Natural killer cell (primary cell): ENCODE measurements at regions not wholly inside any gene's neighbourhood (a gene's known extent, or its start where the extent isn't known, plus 50 kb on each side); places are given as distances from the start of the nearest gene placed in this dataset.

Source experiments
- ATAC-seq, 3 donors: fragments of 150-1000 bp in 2 of 3; fragments of 200-7000 bp in 1 of 3; cut with Tn5 transposase; 1 replicate in 1 of 3; 2 replicates in 2 of 3; pipeline ENCODE4 v1.10.0; 2021; ENCODE audit warnings: mild to moderate bottlenecking in 2 of 3, moderate library complexity in 2 of 3
- DNase-seq, 2 donors: peaks; one replicate each; pipeline versions ENCODE4 v3.0.0 to v3.0.0-alpha.2; 2013 to 2021; ENCODE audit warnings: mixed read lengths in 1 of 2
- H3K27ac ChIP-seq: one replicate; pipeline ENCODE4 v1.5.1; 2013; ENCODE audit warnings: mild to moderate bottlenecking, low read length
- H3K27me3 ChIP-seq: one replicate; pipeline ENCODE4 v1.6.1; 2013; ENCODE audit warnings: low read length; ENCODE audit not compliant: control insufficient read depth, insufficient read depth
- H3K36me3 ChIP-seq: one replicate; pipeline ENCODE4 v1.6.1; 2013; ENCODE audit warnings: low read length; ENCODE audit not compliant: control insufficient read depth, insufficient read depth
- H3K4me1 ChIP-seq: one replicate; pipeline ENCODE4 v1.6.1; 2013; ENCODE audit warnings: low read length; ENCODE audit not compliant: control insufficient read depth, insufficient read depth
- H3K4me3 ChIP-seq: one replicate; pipeline ENCODE4 v1.5.1; 2013; ENCODE audit warnings: low read length
- H3K9me3 ChIP-seq: one replicate; pipeline ENCODE4 v1.6.1; 2013; ENCODE audit warnings: low read length; ENCODE audit not compliant: control insufficient read depth, insufficient read depth
- H3K27ac Mint-ChIP-seq, 2 donors: one replicate each; pipeline ENCODE4 v1.8.0; 2022; ENCODE audit warnings: mild to moderate bottlenecking in 2 of 2, mixed read lengths in 2 of 2, moderate library complexity in 1 of 2
- H3K27me3 Mint-ChIP-seq, 2 donors: one replicate each; pipeline ENCODE4 v1.8.0; 2022; ENCODE audit warnings: low read depth in 2 of 2, mixed read lengths in 2 of 2
- H3K36me3 Mint-ChIP-seq: one replicate; pipeline ENCODE4 v1.8.0; 2022; ENCODE audit warnings: mixed read lengths
- H3K4me1 Mint-ChIP-seq, 2 donors: one replicate each; pipeline ENCODE4 v1.8.0; 2022; ENCODE audit warnings: mixed read lengths in 2 of 2
- H3K4me3 Mint-ChIP-seq: one replicate; pipeline ENCODE4 v1.8.0; 2022; ENCODE audit warnings: mild to moderate bottlenecking, moderate library complexity, mixed read lengths
- H3K9me3 Mint-ChIP-seq, 2 donors: one replicate each; pipeline ENCODE4 v1.8.0; 2022; ENCODE audit warnings: mixed read lengths in 2 of 2
- WGBS: methylation state at CpG from one replicate; pipeline ENCODE4 v1.1.7; 2013; ENCODE audit warnings: missing lambda C conversion rate; ENCODE audit not compliant: insufficient coverage; 5-methylcytosine and 5-hydroxymethylcytosine counted together
- intact Hi-C: fragments of 100-400 bp; cut with micrococcal nuclease; formaldehyde crosslinking; loops from one replicate; pipeline ENCODE4 v1.14.2; 2022
- TF ChIP-seq, protein P1 (sequence below): fragments of 200-600 bp; IDR thresholded peaks from one replicate; pipeline ENCODE4 v1.8.0; 2022; ENCODE audit warnings: antibody characterized with exemption

DNA sequence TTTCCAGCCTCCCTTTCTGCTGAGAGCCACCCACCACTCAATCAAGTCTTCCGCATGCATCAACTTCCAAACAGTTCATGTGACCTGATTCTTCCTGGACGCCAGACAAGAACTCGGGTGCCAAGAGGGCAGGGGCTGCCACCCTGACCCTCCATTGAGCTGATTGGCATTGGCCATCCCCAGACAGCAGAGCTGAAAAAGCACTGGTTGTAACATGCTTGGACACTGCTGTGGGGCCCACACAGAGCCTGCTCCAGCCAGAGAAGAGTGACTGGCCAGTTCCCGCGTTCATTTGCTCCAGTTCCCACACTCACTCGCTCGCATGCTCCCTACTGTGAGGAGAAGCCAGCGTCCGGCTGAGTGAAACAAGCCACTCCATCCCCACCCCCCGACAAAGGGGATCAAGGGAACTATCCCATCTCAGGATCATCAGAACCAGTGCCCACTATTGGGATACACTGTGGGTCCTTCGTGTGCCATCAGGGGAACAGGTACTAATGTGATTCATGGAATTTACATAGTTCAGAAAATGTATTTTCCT is 420.3 kb downstream of the NPHP4 start:
- H3K27ac ChIP-seq = no peak overlapping the region
- TF ChIP-seq, protein P1, sequence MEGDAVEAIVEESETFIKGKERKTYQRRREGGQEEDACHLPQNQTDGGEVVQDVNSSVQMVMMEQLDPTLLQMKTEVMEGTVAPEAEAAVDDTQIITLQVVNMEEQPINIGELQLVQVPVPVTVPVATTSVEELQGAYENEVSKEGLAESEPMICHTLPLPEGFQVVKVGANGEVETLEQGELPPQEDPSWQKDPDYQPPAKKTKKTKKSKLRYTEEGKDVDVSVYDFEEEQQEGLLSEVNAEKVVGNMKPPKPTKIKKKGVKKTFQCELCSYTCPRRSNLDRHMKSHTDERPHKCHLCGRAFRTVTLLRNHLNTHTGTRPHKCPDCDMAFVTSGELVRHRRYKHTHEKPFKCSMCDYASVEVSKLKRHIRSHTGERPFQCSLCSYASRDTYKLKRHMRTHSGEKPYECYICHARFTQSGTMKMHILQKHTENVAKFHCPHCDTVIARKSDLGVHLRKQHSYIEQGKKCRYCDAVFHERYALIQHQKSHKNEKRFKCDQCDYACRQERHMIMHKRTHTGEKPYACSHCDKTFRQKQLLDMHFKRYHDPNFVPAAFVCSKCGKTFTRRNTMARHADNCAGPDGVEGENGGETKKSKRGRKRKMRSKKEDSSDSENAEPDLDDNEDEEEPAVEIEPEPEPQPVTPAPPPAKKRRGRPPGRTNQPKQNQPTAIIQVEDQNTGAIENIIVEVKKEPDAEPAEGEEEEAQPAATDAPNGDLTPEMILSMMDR = no peak
- intact Hi-C loops = no loop called here
- WGBS = 92% methylated on average over 11 of the region's 11 CpGs
- H3K4me1 Mint-ChIP-seq = no peaks in the 10 kb centered on the region
- peaks cover 0 to 2% of the 10 kb centered on the region in 2 donors for H3K9me3 Mint-ChIP-seq
- peaks cover 0 to 6% of the 10 kb centered on the region in 2 donors for H3K27me3 Mint-ChIP-seq
- DNase-seq (no peak), ATAC-seq (no peak)
- no peaks in the 10 kb centered on the region for H3K36me3 ChIP-seq
- no peak overlapping the region for H3K27ac Mint-ChIP-seq
- H3K4me3 ChIP-seq = no peak overlapping the region
- no peaks in the 10 kb centered on the region for H3K36me3 Mint-ChIP-seq
- H3K9me3 ChIP-seq = no peaks in the 10 kb centered on the region
- no peak overlapping the region for H3K4me3 Mint-ChIP-seq
- no peaks in the 10 kb centered on the region for H3K27me3 ChIP-seq
- no peaks in the 10 kb centered on the region for H3K4me1 ChIP-seq

DNA sequence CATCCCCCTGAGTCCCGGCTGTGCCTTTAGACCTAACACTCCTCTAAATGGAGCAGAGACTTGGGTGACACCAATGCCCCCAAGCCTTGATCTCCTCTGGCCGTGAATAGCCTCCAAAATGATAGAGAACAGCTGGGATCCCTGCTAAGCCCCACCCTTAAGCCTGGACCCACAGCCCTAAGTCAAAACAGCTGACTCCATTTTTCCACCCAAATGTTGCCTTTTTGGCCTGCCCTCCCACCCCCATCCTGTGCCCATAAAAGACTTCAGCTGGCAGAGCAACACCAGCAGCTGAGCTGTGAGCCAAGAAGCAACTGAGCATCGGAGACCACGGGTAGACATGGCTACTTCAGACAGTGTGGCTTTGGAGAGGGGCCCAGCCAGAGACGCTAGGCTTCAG is 420.8 kb downstream of the NPHP4 start:
- Mint-ChIP-seq H3K4me3 (no peak overlapping the region), H3K27me3 (peaks cover 0 to 6% of the 10 kb centered on the region in 2 donors), H3K4me1 (no peaks in the 10 kb centered on the region), H3K27ac (no peak overlapping the region), H3K36me3 (no peaks in the 10 kb centered on the region), H3K9me3 (peaks cover 0 to 2% of the 10 kb centered on the region in 2 donors)
- DNase-seq (no peak), ATAC-seq (no peak)
- intact Hi-C loops = no loop called here
- no peaks in the 10 kb centered on the region for H3K36me3 ChIP-seq
- no peaks in the 10 kb centered on the region for H3K4me1 ChIP-seq
- TF ChIP-seq, protein P1 = no peak
- no peak overlapping the region for H3K27ac ChIP-seq
- no peak overlapping the region for H3K4me3 ChIP-seq
- H3K9me3 ChIP-seq = no peaks in the 10 kb centered on the region
- H3K27me3 ChIP-seq = no peaks in the 10 kb centered on the region
- WGBS = 89% methylated on average over 5 of the region's 5 CpGs

DNA sequence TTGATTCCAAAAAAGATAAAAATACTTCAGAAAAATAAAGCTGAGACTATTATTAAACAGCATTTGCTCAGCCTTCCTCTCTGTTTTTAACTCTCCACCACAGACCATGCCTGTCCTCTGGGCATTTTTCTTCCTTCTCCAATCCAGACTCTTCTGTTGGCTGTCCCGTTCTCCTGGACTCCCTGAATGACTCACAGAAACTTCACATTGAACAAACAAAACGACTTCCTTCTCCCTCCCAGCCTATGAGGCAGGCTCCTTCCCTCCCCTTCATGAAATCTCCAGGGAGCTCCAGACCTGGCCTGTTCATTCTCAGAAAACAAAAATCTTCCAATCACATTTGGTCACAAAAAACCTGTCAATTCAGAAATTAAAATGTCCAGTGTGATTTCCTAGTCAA is 421.3 kb downstream of the NPHP4 start:
- no peak overlapping the region for H3K4me3 ChIP-seq
- H3K36me3 ChIP-seq = no peaks in the 10 kb centered on the region
- WGBS = 34% methylated on average over 2 of the region's 2 CpGs
- ATAC-seq (no peak), DNase-seq (no peak)
- Mint-ChIP-seq H3K4me1 (no peaks in the 10 kb centered on the region), H3K36me3 (no peaks in the 10 kb centered on the region), H3K27ac (no peak overlapping the region), H3K27me3 (peaks cover 0 to 6% of the 10 kb centered on the region in 2 donors), H3K9me3 (peaks cover 0 to 2% of the 10 kb centered on the region in 2 donors), H3K4me3 (no peak overlapping the region)
- H3K27me3 ChIP-seq = no peaks in the 10 kb centered on the region
- no peak overlapping the region for H3K27ac ChIP-seq
- intact Hi-C loops = no loop called here
- TF ChIP-seq, protein P1 = no peak
- H3K9me3 ChIP-seq = no peaks in the 10 kb centered on the region
- H3K4me1 ChIP-seq = no peaks in the 10 kb centered on the region

DNA sequence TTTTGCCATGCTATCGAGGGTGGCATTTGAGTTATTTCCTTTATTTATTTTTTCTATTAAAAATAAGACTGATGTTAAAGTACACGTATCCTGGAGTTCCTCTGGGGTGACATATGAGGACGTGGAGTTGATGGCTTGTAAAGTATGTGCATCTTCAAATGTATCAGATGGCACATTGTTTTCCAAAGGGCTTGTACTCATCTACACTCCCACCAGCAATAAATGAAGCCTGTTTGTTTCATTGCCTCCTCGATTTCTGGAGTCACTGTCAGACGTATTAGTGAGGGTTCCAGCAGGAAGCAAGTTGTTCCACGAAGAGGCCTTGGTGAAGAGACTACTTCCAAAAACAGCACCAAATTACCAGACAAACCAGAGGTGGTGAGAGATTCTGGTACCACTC is 423.9 kb downstream of the NPHP4 start:
- H3K4me1 ChIP-seq = no peaks in the 10 kb centered on the region
- 71% methylated on average over 3 of the region's 6 CpGs for WGBS
- no peak for ATAC-seq

More for the DNA sequence above, 423.9 kb downstream of the NPHP4 start:
- Histone ChIP-seq H3K9me3 (no peaks in the 10 kb centered on the region), H3K36me3 (no peaks in the 10 kb centered on the region), H3K27me3 (no peaks in the 10 kb centered on the region), H3K4me3 (no peak overlapping the region), H3K27ac (no peak overlapping the region)
- H3K4me3 Mint-ChIP-seq = no peak overlapping the region
- peaks cover 0 to 2% of the 10 kb centered on the region in 2 donors for H3K27me3 Mint-ChIP-seq
- peaks cover 0 to 2% of the 10 kb centered on the region in 2 donors for H3K9me3 Mint-ChIP-seq
- H3K4me1 Mint-ChIP-seq = no peaks in the 10 kb centered on the region
- TF ChIP-seq, protein P1 = no peak
- no peaks in the 10 kb centered on the region for H3K36me3 Mint-ChIP-seq
- intact Hi-C loops = no loop called here
- H3K27ac Mint-ChIP-seq = no peak overlapping the region
- no peak for DNase-seq
